ENCODE measurements at regions not wholly inside any gene's neighbourhood (a gene's known extent, or its start where the extent isn't known, plus 50 kb on each side); places are given as distances from the start of the nearest gene placed in this dataset.

DNA sequence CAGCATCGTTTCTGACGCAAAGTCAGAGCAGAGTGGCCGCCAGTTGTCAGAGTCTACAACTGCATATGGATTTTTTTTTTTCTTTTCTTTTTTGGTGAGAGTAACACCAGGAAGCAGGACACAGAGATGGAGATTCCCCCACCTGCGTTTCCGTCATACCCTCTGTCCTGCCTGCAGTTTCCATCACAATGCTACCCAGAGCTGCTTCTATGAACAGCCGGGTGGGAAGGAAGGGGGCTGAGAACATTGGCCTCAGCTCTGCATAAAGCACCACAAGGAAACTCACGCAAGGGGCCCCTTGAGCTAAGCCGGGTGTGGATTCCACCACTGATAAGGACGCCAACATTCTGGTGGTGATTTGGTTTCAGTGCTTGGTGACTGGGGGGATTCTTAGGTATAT is 183.5 kb upstream of the AFDN start:
- no peak for TF ChIP-seq YY1 (IDR thresholded peaks at IDR 0.05; ENCODE audit: insufficient read depth, insufficient read length)
- no peak for TF ChIP-seq SUZ12 (IDR thresholded peaks at IDR 0.05; ENCODE audit: extremely low read depth, insufficient read depth, insufficient read length)
- no peak for TF ChIP-seq ZNF274 (IDR thresholded peaks at IDR 0.05; ENCODE audit: low read depth, low read length)

Measured in NT2/D1 (cell line).